Lower lobe of right lung (tissue), 2 donors: ENCODE measurements at regions not wholly inside any gene's neighbourhood (a gene's known extent, or its start where the extent isn't known, plus 50 kb on each side); places are given as distances from the start of the nearest gene placed in this dataset.

ENCODE experiments used
- ATAC-seq, 2 donors: fragments of 200-7000 bp; cut with Tn5 transposase; one replicate each; pipeline ENCODE4 v1.9.1; 2020 to 2022; ENCODE audit warnings: mild to moderate bottlenecking in 2 of 2, moderate library complexity in 2 of 2
- DNase-seq: peaks from one replicate; pipeline ENCODE4 v3.0.0-alpha.2; 2020
- H3K27ac ChIP-seq: fragments of 200-600 bp; one replicate; pipeline ENCODE4 v1.8.0; 2022
- H3K27me3 ChIP-seq: fragments of 200-600 bp; one replicate; pipeline ENCODE4 v1.8.0; 2022; ENCODE audit warnings: low read depth
- H3K36me3 ChIP-seq: fragments of 200-600 bp; one replicate; pipeline ENCODE4 v1.8.0; 2022; ENCODE audit warnings: mild to moderate bottlenecking
- H3K4me1 ChIP-seq: fragments of 200-600 bp; one replicate; pipeline ENCODE4 v1.8.0; 2022
- H3K4me3 ChIP-seq: fragments of 200-600 bp; one replicate; pipeline ENCODE4 v1.8.0; 2022; ENCODE audit warnings: mild to moderate bottlenecking
- H3K9me3 ChIP-seq: fragments of 200-600 bp; one replicate; pipeline ENCODE4 v1.8.0; 2022
- intact Hi-C: fragments of 100-400 bp; cut with DNase I; formaldehyde crosslinking; loops from one replicate; pipeline ENCODE4 v1.11.0; 2022
- TF ChIP-seq, protein P1 (sequence below): fragments of 200-600 bp; IDR thresholded peaks from one replicate; pipeline ENCODE4 v1.8.0; 2022; ENCODE audit warnings: antibody characterized with exemption, mild to moderate bottlenecking
- donor health status: DM: no; HTN: yes; CAD: no; lungs with severe emphysema.

GRCh38 chr9:129242191-129242941, 64.3 kb upstream of the IER5L start:
- DNase-seq (peak; percentile 26), ATAC-seq (peak in 1 of 2 donors; percentile 17)
- intact Hi-C loops, result no loop called here
- H3K9me3 ChIP-seq, result no peaks in the 10 kb centered on the region
- H3K36me3 ChIP-seq, result no peaks in the 10 kb centered on the region
- H3K4me1 ChIP-seq, result peaks cover 3% of the 10 kb centered on the region
- no peaks in the 10 kb centered on the region for H3K27me3 ChIP-seq
- H3K27ac ChIP-seq, result no peak overlapping the region
- TF ChIP-seq, protein P1, sequence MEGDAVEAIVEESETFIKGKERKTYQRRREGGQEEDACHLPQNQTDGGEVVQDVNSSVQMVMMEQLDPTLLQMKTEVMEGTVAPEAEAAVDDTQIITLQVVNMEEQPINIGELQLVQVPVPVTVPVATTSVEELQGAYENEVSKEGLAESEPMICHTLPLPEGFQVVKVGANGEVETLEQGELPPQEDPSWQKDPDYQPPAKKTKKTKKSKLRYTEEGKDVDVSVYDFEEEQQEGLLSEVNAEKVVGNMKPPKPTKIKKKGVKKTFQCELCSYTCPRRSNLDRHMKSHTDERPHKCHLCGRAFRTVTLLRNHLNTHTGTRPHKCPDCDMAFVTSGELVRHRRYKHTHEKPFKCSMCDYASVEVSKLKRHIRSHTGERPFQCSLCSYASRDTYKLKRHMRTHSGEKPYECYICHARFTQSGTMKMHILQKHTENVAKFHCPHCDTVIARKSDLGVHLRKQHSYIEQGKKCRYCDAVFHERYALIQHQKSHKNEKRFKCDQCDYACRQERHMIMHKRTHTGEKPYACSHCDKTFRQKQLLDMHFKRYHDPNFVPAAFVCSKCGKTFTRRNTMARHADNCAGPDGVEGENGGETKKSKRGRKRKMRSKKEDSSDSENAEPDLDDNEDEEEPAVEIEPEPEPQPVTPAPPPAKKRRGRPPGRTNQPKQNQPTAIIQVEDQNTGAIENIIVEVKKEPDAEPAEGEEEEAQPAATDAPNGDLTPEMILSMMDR, result no peak
- H3K4me3 ChIP-seq, result no peak overlapping the region

DNA sequence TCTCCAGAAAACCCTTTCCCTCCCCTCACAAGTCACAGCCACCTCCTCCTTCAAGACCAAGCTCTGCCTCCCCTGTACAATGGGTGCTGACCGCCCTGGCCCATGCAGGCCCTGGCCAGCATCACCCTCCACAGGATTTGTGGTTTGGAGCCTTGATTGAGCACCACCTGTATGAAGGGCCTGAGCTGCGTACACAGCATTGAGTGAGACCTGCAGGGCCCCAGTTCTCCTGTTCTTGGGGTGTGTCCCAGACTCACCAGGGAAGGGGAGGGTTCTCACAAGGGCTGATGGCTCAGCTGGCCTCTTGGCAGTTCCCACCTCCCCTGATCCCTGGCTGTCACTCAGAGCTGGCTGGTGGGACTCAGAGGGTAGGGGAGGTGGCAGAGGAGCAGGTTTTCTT, 63.7 kb upstream of the IER5L start:
- Histone ChIP-seq H3K4me1 (peaks cover 9% of the 10 kb centered on the region), H3K27me3 (no peaks in the 10 kb centered on the region), H3K9me3 (no peaks in the 10 kb centered on the region), H3K27ac (no peak overlapping the region), H3K36me3 (no peaks in the 10 kb centered on the region), H3K4me3 (no peak overlapping the region)
- intact Hi-C loops, result no loop called here
- DNase-seq (peak; percentile 12), ATAC-seq (no peak)
- TF ChIP-seq, protein P1, result no peak

DNA sequence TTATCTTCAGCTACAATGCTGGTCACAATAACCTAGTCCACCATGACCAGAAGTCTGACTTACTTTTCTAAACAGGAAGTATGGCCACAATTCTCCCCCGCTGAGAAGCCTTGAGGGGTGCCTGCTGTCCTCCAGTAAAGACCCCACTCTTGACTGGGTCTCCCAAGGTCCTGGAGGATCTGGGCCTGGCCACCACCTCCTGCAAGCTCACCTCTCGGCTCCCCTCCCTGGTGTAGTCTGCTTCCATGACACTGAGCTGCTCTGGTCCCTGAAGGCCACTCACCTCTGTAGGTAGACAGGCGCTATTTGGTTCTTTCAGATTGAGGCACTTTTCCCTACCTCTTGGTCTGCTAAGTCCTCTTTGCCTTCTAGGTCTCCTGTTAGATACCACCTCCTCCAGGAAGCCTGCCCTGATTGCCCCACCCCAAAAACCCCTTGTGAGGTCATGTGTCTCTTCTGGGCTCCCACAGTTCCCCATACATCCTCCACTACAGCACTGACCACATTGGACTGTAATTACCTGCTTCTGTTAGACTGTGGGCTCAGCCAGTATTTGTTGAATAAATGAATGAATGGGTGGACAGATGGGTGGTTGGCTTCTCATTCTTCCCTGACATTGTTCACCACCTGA, 62.6 kb upstream of the IER5L start:
- H3K36me3 ChIP-seq, result no peaks in the 10 kb centered on the region
- intact Hi-C loops, result no loop called here
- H3K27me3 ChIP-seq, result no peaks in the 10 kb centered on the region
- ATAC-seq (no peak), DNase-seq (peak; percentile 15)
- no peaks in the 10 kb centered on the region for H3K9me3 ChIP-seq
- no peak overlapping the region for H3K27ac ChIP-seq
- TF ChIP-seq, protein P1, result no peak
- H3K4me1 ChIP-seq, result peaks cover 9% of the 10 kb centered on the region
- H3K4me3 ChIP-seq, result no peak overlapping the region

- TF ChIP-seq, protein P1, result no peak
- no peaks in the 10 kb centered on the region for H3K27me3 ChIP-seq
- peaks cover 9% of the 10 kb centered on the region for H3K4me1 ChIP-seq
- intact Hi-C loops, result no loop called here
- no peaks in the 10 kb centered on the region for H3K9me3 ChIP-seq
- DNase-seq (peak; percentile 6), ATAC-seq (no peak)
- no peak overlapping the region for H3K4me3 ChIP-seq
- no peak overlapping the region for H3K27ac ChIP-seq
- H3K36me3 ChIP-seq, result no peaks in the 10 kb centered on the region
These were observed 62.0 kb upstream of the IER5L start for GRCh38 chr9:129239946-129240490.

DNA sequence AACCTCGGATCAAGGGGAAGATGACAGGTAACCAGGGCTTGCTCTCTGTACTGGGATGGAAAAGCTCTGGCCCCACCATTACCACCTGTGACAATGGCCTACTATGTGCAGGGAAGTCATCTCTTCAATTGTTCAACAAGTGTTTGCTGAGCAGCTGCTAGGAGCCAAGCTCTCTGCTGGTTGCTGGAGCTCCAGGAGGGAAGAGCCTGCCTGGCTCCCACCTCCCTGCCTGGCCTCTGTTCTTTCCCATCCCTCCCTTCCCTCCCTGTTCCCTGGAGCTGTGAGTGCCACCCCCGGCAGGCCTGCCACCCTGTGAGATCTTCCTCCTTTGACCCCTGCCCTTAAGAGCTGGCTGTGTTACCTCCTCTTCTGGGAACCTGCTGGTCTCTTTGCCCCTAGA, 59.7 kb upstream of the IER5L start:
- DNase-seq (no peak), ATAC-seq (no peak)
- Histone ChIP-seq H3K27me3 (no peaks in the 10 kb centered on the region), H3K4me3 (no peak overlapping the region), H3K4me1 (peaks cover 9% of the 10 kb centered on the region), H3K27ac (no peak overlapping the region), H3K9me3 (no peaks in the 10 kb centered on the region), H3K36me3 (no peaks in the 10 kb centered on the region)
- intact Hi-C loops, result no loop called here
- TF ChIP-seq, protein P1, result no peak
